A549 (cell line): ENCODE measurements at regions not wholly inside any gene's neighbourhood (a gene's known extent, or its start where the extent isn't known, plus 50 kb on each side); places are given as distances from the start of the nearest gene placed in this dataset.

Source experiments
- ATAC-seq, 2 experiments: fragments of 200-7000 bp in 1 of 2; fragments of >200 bp in 1 of 2; cut with Nextera tagmentation in 1 of 2; cut with Tn5 transposase in 1 of 2; 3 replicates each; pipeline versions ENCODE4 v1.8.0 to v1.9.1; 2018 to 2020; ENCODE audit warnings: mild to moderate bottlenecking in 1 of 2, moderate library complexity in 1 of 2
- CTCF ChIA-PET: fragments of 300-600 bp; sonication (Branson Sonifier 250); formaldehyde crosslinking; extraction: SDS; loops from one replicate; lab custom pipeline; 2021; ENCODE audit warnings: antibody characterized with exemption, inconsistent platforms; lab: Yijun Ruan, JAX
- POLR2A ChIA-PET: fragments of 350-600 bp; formaldehyde crosslinking; extraction: SDS; loops from one replicate; lab custom pipeline; 2021; ENCODE audit warnings: antibody characterized with exemption, inconsistent platforms; lab: Yijun Ruan, JAX
- DNase-seq, 2 experiments: peaks; one replicate each; pipeline versions ENCODE4 v3.0.0 to v3.0.0-alpha.2; 2011 to 2016; ENCODE audit warnings: low read depth in 1 of 2, low spot score in 1 of 2
- FAIRE-seq: peaks from 2 replicates; lab custom pipeline; 2011; peaks lifted over from hg19 to GRCh38; lab: Jason Lieb, UNC
- H3K27ac ChIP-seq, 2 experiments: fragments of >200 bp; sonication (Bioruptor Twin); formaldehyde crosslinking; 3 replicates each; pipeline ENCODE4 v1.5.1; 2016 to 2017
- H3K4me1 ChIP-seq: fragments of >200 bp; sonication (Bioruptor Twin); formaldehyde crosslinking; 3 replicates; pipeline ENCODE4 v1.6.1; 2016
- H3K4me2 ChIP-seq: fragments of >200 bp; sonication (Bioruptor Twin); formaldehyde crosslinking; 3 replicates; pipeline ENCODE4 v1.6.1; 2016
- H3K4me3 ChIP-seq: fragments of >200 bp; sonication (Bioruptor Twin); formaldehyde crosslinking; 3 replicates; pipeline ENCODE4 v1.5.1; 2016
- H3K9me3 ChIP-seq: fragments of >200 bp; sonication (Bioruptor Twin); formaldehyde crosslinking; 3 replicates; pipeline ENCODE4 v1.6.1; 2016
- BHLHE40 ChIP-seq: IDR thresholded peaks from 2 replicates; pipeline ENCODE4 v1.6.1; 2012; ENCODE audit warnings: low read depth, low read length, inconsistent platforms
- CBX8 ChIP-seq: fragments of 200-600 bp; sonication (generic); IDR thresholded peaks from 2 replicates; pipeline ENCODE4 v1.6.1; 2016
- CHD2 ChIP-seq: fragments of 150-350 bp; IDR thresholded peaks from 2 replicates; pipeline ENCODE4 v1.6.1; 2014; ENCODE audit warnings: low read length; ENCODE audit not compliant: partially characterized antibody
- EHMT2 ChIP-seq: fragments of 200-600 bp; sonication (generic); IDR thresholded peaks from 2 replicates; pipeline ENCODE4 v1.6.1; 2016; ENCODE audit warnings: antibody characterized with exemption, low read depth, mild to moderate bottlenecking, moderate library complexity
- ELK1 ChIP-seq: fragments of 150-350 bp; IDR thresholded peaks from 2 replicates; pipeline ENCODE4 v1.6.1; 2014; ENCODE audit warnings: low read depth, mild to moderate bottlenecking, low read length
- FOSB ChIP-seq: fragments of 250-450 bp; sonication (Bioruptor Pico); IDR thresholded peaks from 2 replicates; pipeline ENCODE4 v1.5.0; 2020; ENCODE audit warnings: mild to moderate bottlenecking, moderate library complexity
- GATA3 ChIP-seq: IDR thresholded peaks from 2 replicates; pipeline ENCODE4 v1.6.1; 2012; ENCODE audit warnings: borderline replicate concordance
- HDAC2 ChIP-seq: fragments of 200-600 bp; sonication (generic); IDR thresholded peaks from 2 replicates; pipeline ENCODE4 v1.6.1; 2016
- HOXB5 ChIP-seq: fragments of 250-450 bp; sonication (Bioruptor Pico); IDR thresholded peaks from 2 replicates; pipeline ENCODE4 v1.5.0; 2020; ENCODE audit warnings: mild to moderate bottlenecking, moderate library complexity
- JUNB ChIP-seq: fragments of >200 bp; sonication (Bioruptor Twin); formaldehyde crosslinking; IDR thresholded peaks from 2 replicates; pipeline ENCODE4 v1.6.1; 2016
- MAFK ChIP-seq: fragments of 450-650 bp; IDR thresholded peaks from 2 replicates; pipeline ENCODE4 v1.6.1; 2014; ENCODE audit not compliant: partially characterized antibody
- MAZ ChIP-seq: fragments of 150-350 bp; IDR thresholded peaks from 2 replicates; pipeline ENCODE4 v1.6.1; 2014; ENCODE audit warnings: antibody characterized with exemption, low read depth, low read length, borderline replicate concordance
- NPAS2 ChIP-seq: fragments of 250-450 bp; sonication (Bioruptor Pico); IDR thresholded peaks from 2 replicates; pipeline ENCODE4 v1.8.0; 2022; ENCODE audit warnings: mild to moderate bottlenecking, moderate library complexity, borderline replicate concordance
- NR3C1 ChIP-seq: fragments of >200 bp; sonication (Bioruptor Twin); formaldehyde crosslinking; IDR thresholded peaks from 3 replicates; pipeline ENCODE4 v1.6.1; 2017
- RARB ChIP-seq: fragments of 250-450 bp; sonication (Bioruptor Pico); IDR thresholded peaks from 2 replicates; pipeline ENCODE4 v1.8.0; 2021; ENCODE audit warnings: mild to moderate bottlenecking, moderate library complexity
- RCOR1 ChIP-seq: fragments of 150-350 bp; IDR thresholded peaks from 2 replicates; pipeline ENCODE4 v1.6.1; 2014; ENCODE audit warnings: antibody characterized with exemption, low read length, low read depth
- RFX5 ChIP-seq: fragments of 450-650 bp; IDR thresholded peaks from 2 replicates; pipeline ENCODE4 v1.7.1; 2014; ENCODE audit warnings: antibody characterized with exemption, mild to moderate bottlenecking, moderate library complexity
- SMC3 ChIP-seq: fragments of >200 bp; sonication (Bioruptor Twin); formaldehyde crosslinking; IDR thresholded peaks from 3 replicates; pipeline ENCODE4 v1.6.1; 2018; ENCODE audit warnings: inconsistent platforms
- TFCP2L1 ChIP-seq: fragments of 250-450 bp; sonication (Bioruptor Pico); IDR thresholded peaks from 2 replicates; pipeline ENCODE4 v1.5.0; 2021; ENCODE audit warnings: mild to moderate bottlenecking
- TP53 ChIP-seq: fragments of 250-450 bp; sonication (Bioruptor Pico); IDR thresholded peaks from 2 replicates; pipeline ENCODE4 v1.5.0; 2021; ENCODE audit warnings: mild to moderate bottlenecking, moderate library complexity
- WGBS: methylation state at CpG from one replicate; pipeline ENCODE4 v1.1.6; 2017; ENCODE audit errors: missing lambda C conversion rate; 5-methylcytosine and 5-hydroxymethylcytosine counted together
- TF ChIP-seq, protein P1 (sequence below): fragments of >200 bp; sonication (Bioruptor Twin); formaldehyde crosslinking; IDR thresholded peaks from 2 replicates; pipeline ENCODE4 v1.6.1; 2016
- TF ChIP-seq, protein P2 (sequence below): IDR thresholded peaks from 2 replicates; pipeline ENCODE4 v1.6.1; 2012; ENCODE audit warnings: low read depth, borderline replicate concordance
- TF ChIP-seq, protein P3 (sequence below): fragments of 450-650 bp; IDR thresholded peaks from 2 replicates; pipeline ENCODE4 v1.6.1; 2014; ENCODE audit warnings: antibody characterized with exemption

GRCh38 chr6:120646101-120646500 lies 688.2 kb downstream of the TBC1D32 start:
- DNase-seq (no peak), ATAC-seq (no peak), FAIRE-seq (no peak)
- ChIA-PET CTCF (no interaction called here), POLR2A (no interaction called here)
- Histone ChIP-seq H3K9me3 (no peaks in the 10 kb centered on the region), H3K4me3 (no peak overlapping the region), H3K4me1 (no peaks in the 10 kb centered on the region), H3K4me2 (no peak overlapping the region), H3K27ac (no peak overlapping the region)
- 17% methylated on average over 1 of the region's 2 CpGs for WGBS
- TF ChIP-seq TFCP2L1 (no peak), SMC3 (no peak), NR3C1 (no peak), RCOR1 (no peak), CBX8 (no peak), CHD2 (no peak), RARB (CRISPR knock-in tag) (no peak), MAZ (no peak), JUNB (no peak), EHMT2 (no peak), GATA3 (no peak), HOXB5 (CRISPR knock-in tag) (no peak)
- TF ChIP-seq, protein P1, sequence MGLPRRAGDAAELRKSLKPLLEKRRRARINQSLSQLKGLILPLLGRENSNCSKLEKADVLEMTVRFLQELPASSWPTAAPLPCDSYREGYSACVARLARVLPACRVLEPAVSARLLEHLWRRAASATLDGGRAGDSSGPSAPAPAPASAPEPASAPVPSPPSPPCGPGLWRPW: no peak

DNA sequence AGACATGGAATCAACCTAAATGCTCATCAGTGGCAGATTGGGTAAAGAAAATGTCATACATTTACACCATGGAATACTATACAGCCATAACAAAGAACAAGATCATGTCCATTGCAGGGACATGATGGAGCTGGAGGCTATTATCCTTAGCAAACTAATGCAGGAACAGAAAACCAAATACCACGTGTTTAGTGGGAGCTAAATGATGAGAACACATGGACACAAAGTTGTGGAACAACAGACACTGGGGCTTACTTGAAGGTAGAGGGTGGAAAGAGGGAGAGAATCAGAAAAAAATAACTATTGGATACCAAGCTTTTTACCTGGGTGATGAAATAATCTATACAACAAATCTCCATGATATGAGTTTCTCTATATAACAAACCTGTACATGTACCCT lies 701.3 kb downstream of the TBC1D32 start:
- CTCF ChIA-PET: no interaction called here
- TF ChIP-seq, protein P2, sequence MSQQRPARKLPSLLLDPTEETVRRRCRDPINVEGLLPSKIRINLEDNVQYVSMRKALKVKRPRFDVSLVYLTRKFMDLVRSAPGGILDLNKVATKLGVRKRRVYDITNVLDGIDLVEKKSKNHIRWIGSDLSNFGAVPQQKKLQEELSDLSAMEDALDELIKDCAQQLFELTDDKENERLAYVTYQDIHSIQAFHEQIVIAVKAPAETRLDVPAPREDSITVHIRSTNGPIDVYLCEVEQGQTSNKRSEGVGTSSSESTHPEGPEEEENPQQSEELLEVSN: no peak
- TF ChIP-seq RFX5 (no peak), RCOR1 (no peak), FOSB (CRISPR knock-in tag) (no peak)
- TF ChIP-seq, all 56 proteins: peak for 0
- FAIRE-seq (no peak), DNase-seq (no peak), ATAC-seq (no peak)
- no peak overlapping the region for H3K4me3 ChIP-seq
- H3K4me1 ChIP-seq: no peaks in the 10 kb centered on the region
- POLR2A ChIA-PET: no interaction called here
- H3K4me2 ChIP-seq: no peak overlapping the region
- H3K9me3 ChIP-seq: no peaks in the 10 kb centered on the region
- H3K27ac ChIP-seq: no peak overlapping the region
- WGBS: 5% methylated on average over 1 of the region's 1 CpG

GRCh38 chr6:120627612-120628011 lies 706.7 kb downstream of the TBC1D32 start:
- no peak for ATAC-seq
- no peak for FAIRE-seq
- DNase-seq: no peak
- H3K4me2 ChIP-seq: no peak overlapping the region
- no peaks in the 10 kb centered on the region for H3K4me1 ChIP-seq
- CTCF ChIA-PET: no interaction called here
- H3K4me3 ChIP-seq: no peak overlapping the region
- no peak overlapping the region for H3K27ac ChIP-seq
- POLR2A ChIA-PET: no interaction called here
- no peak for TF ChIP-seq HDAC2
- no peak for TF ChIP-seq SMC3
- TF ChIP-seq NPAS2: no peak
- WGBS: 44% methylated on average over 3 of the region's 3 CpGs
- no peaks in the 10 kb centered on the region for H3K9me3 ChIP-seq

DNA sequence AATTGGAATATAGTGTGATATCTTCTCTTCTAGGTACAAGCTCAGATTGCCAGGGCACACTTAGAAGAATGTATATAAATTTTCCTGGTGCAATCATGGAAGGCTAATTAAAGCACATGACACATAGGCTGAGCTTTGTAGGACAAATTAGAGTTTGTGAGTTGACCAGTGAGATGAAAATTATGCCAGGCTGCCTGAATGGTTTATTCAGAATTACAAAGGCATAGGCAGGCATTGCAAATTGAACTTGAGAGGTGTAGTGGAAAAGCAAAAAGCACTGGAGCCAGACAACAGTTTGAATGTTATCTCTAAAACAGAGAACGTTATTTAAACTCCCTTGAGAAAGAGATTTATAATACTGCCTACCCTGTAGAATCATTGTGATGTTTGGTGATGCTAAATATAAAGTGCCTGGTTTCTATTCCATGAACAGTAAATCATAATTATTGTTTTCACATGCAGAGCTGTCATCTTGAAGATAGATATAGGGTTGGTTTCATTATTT lies 712.1 kb downstream of the TBC1D32 start:
- POLR2A ChIA-PET: no interaction called here
- no peaks in the 10 kb centered on the region for H3K9me3 ChIP-seq
- 4% methylated on average over 1 of the region's 1 CpG for WGBS
- no peak overlapping the region for H3K4me3 ChIP-seq
- H3K27ac ChIP-seq: no peak overlapping the region
- no peak overlapping the region for H3K4me2 ChIP-seq
- CTCF ChIA-PET: no interaction called here
- ATAC-seq (no peak), FAIRE-seq (no peak), DNase-seq (no peak)
- TF ChIP-seq NPAS2: no peak
- no peak for TF ChIP-seq ELK1
- no peak for TF ChIP-seq TP53 (CRISPR knock-in tag)
- TF ChIP-seq, protein P3, sequence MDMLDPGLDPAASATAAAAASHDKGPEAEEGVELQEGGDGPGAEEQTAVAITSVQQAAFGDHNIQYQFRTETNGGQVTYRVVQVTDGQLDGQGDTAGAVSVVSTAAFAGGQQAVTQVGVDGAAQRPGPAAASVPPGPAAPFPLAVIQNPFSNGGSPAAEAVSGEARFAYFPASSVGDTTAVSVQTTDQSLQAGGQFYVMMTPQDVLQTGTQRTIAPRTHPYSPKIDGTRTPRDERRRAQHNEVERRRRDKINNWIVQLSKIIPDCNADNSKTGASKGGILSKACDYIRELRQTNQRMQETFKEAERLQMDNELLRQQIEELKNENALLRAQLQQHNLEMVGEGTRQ: no peak
- TF ChIP-seq MAFK: no peak
- no peak for TF ChIP-seq BHLHE40
- no peaks in the 10 kb centered on the region for H3K4me1 ChIP-seq
